IMR-90 (cell line): ENCODE measurements at regions not wholly inside any gene's neighbourhood (a gene's known extent, or its start where the extent isn't known, plus 50 kb on each side); places are given as distances from the start of the nearest gene placed in this dataset.

Experiments
- ATAC-seq: fragments of 200-7000 bp; cut with Tn5 transposase; 2 replicates; pipeline ENCODE4 v1.9.1; 2020; ENCODE audit warnings: low read depth, mild to moderate bottlenecking, moderate library complexity
- BruUV-seq: library from RNA; stranded (reverse); fragments of 400-500 nt; replicated peaks from 2 replicates; lab custom pipeline; 2021; lab: Mats Ljungman, UMichigan
- CTCF ChIA-PET: fragments of 300-600 bp; formaldehyde crosslinking; extraction: SDS; loops from one replicate; lab custom pipeline; 2021; ENCODE audit warnings: antibody characterized with exemption; lab: Yijun Ruan, JAX
- POLR2A ChIA-PET: fragments of 300-600 bp; sonication (Branson Sonifier 250); formaldehyde crosslinking; loops from one replicate; lab custom pipeline; 2022; ENCODE audit warnings: antibody characterized with exemption; ENCODE audit not compliant: unreplicated experiment; lab: Charles Lee
- DNase-seq: peaks from one replicate; pipeline ENCODE4 v3.0.0; 2013
- H2AFZ ChIP-seq: replicated peaks from 2 replicates; pipeline ENCODE3; 2013; ENCODE audit warnings: low read length, mild to moderate bottlenecking; ENCODE audit not compliant: poor library complexity
- H2AK5ac ChIP-seq: 2 replicates; pipeline ENCODE4 v1.6.1; 2013; ENCODE audit warnings: low read depth, low read length, inconsistent platforms
- H2AK9ac ChIP-seq: replicated peaks from 2 replicates; pipeline ENCODE3; 2013; ENCODE audit warnings: mild to moderate bottlenecking, low read depth, low read length, moderate library complexity; ENCODE audit not compliant: poor library complexity
- H2BK120ac ChIP-seq: 2 replicates; pipeline ENCODE4 v1.6.1; 2013; ENCODE audit warnings: low read depth, low read length, inconsistent platforms
- H2BK15ac ChIP-seq: 3 replicates; pipeline ENCODE4 v1.6.1; 2013; ENCODE audit warnings: low read depth, low read length, inconsistent platforms
- H2BK20ac ChIP-seq: 2 replicates; pipeline ENCODE4 v1.6.1; 2013; ENCODE audit warnings: low read depth, mild to moderate bottlenecking, inconsistent platforms, low read length, moderate library complexity
- H2BK5ac ChIP-seq: 2 replicates; pipeline ENCODE4 v1.6.1; 2013; ENCODE audit warnings: mild to moderate bottlenecking, low read depth, low read length, inconsistent platforms; ENCODE audit not compliant: poor library complexity, severe bottlenecking
- H3K14ac ChIP-seq: replicated peaks from 2 replicates; pipeline ENCODE4 v1.6.1; 2013; ENCODE audit warnings: low read depth, low read length, inconsistent platforms
- H3K18ac ChIP-seq: 2 replicates; pipeline ENCODE4 v1.6.1; 2013; ENCODE audit warnings: low read depth, low read length, control low read depth
- H3K23ac ChIP-seq: 2 replicates; pipeline ENCODE4 v1.6.1; 2013; ENCODE audit warnings: low read depth, low read length, inconsistent platforms
- H3K27ac ChIP-seq: 2 replicates; pipeline ENCODE4 v1.5.1; 2013; ENCODE audit warnings: mild to moderate bottlenecking, control low read depth, low read length; ENCODE audit not compliant: insufficient read depth
- H3K27me3 ChIP-seq: 2 replicates; pipeline ENCODE4 v1.6.1; 2013; ENCODE audit warnings: low read length; ENCODE audit not compliant: control insufficient read depth, insufficient read depth
- H3K36me3 ChIP-seq: 2 replicates; pipeline ENCODE4 v1.6.1; 2013; ENCODE audit warnings: low read length, mixed read lengths; ENCODE audit not compliant: control insufficient read depth, insufficient read depth
- H3K4ac ChIP-seq: 2 replicates; pipeline ENCODE4 v1.6.1; 2013; ENCODE audit warnings: low read depth, low read length, inconsistent platforms
- H3K4me1 ChIP-seq: 2 replicates; pipeline ENCODE4 v1.6.1; 2013; ENCODE audit warnings: low read length, mixed read lengths; ENCODE audit not compliant: control insufficient read depth, insufficient read depth
- H3K4me2 ChIP-seq: 2 replicates; pipeline ENCODE4 v1.6.1; 2013; ENCODE audit warnings: low read depth, mild to moderate bottlenecking, control low read depth, low read length, moderate library complexity
- H3K4me3 ChIP-seq: 2 replicates; pipeline ENCODE4 v1.5.1; 2013; ENCODE audit warnings: low read depth, mild to moderate bottlenecking, control low read depth, low read length, moderate library complexity; ENCODE audit not compliant: insufficient read depth
- H3K56ac ChIP-seq: 2 replicates; pipeline ENCODE4 v1.6.1; 2013; ENCODE audit warnings: low read length, inconsistent platforms; ENCODE audit not compliant: insufficient read depth; ENCODE audit errors: extremely low read depth
- H3K79me1 ChIP-seq, 2 experiments: 2 replicates each; pipeline ENCODE4 v1.6.1; 2013; ENCODE audit warnings: low read length in 2 of 2, inconsistent platforms in 1 of 2, low read depth in 1 of 2
- H3K9ac ChIP-seq: 2 replicates; pipeline ENCODE4 v1.6.1; 2013; ENCODE audit warnings: low read depth, low read length, control low read depth
- H3K9me1 ChIP-seq: 2 replicates; pipeline ENCODE4 v1.6.1; 2013; ENCODE audit warnings: low read length, inconsistent platforms; ENCODE audit not compliant: insufficient read depth
- H3K9me3 ChIP-seq: 2 replicates; pipeline ENCODE4 v1.6.1; 2013; ENCODE audit warnings: low read length; ENCODE audit not compliant: control insufficient read depth, insufficient read depth
- H4K20me1 ChIP-seq: 2 replicates; pipeline ENCODE4 v1.6.1; 2013; ENCODE audit warnings: low read length, inconsistent platforms; ENCODE audit not compliant: insufficient read depth
- H4K5ac ChIP-seq: 2 replicates; pipeline ENCODE4 v1.6.1; 2013; ENCODE audit warnings: mild to moderate bottlenecking, low read depth, low read length, control low read depth
- H4K8ac ChIP-seq, 2 experiments: 2 replicates each; pipeline ENCODE4 v1.6.1; 2013; ENCODE audit warnings: low read depth in 2 of 2, low read length in 2 of 2, control low read depth in 1 of 2, inconsistent platforms in 1 of 2
- H4K91ac ChIP-seq: 2 replicates; pipeline ENCODE4 v1.6.1; 2013; ENCODE audit warnings: low read depth, low read length, inconsistent platforms; ENCODE audit not compliant: insufficient read depth
- CHD1 ChIP-seq: IDR thresholded peaks from 2 replicates; pipeline ENCODE4 v1.6.1; 2012; ENCODE audit warnings: low read depth, low read length, improper control_type of control experiment
- ELK1 ChIP-seq: fragments of 150-350 bp; IDR thresholded peaks from 2 replicates; pipeline ENCODE4 v1.6.1; 2016; ENCODE audit warnings: low read depth, mild to moderate bottlenecking, low read length, moderate library complexity, borderline replicate concordance
- FOS ChIP-seq: fragments of 150-350 bp; IDR thresholded peaks from 2 replicates; pipeline ENCODE4 v1.6.1; 2016; ENCODE audit warnings: low read depth, low read length
- MXI1 ChIP-seq: IDR thresholded peaks from 2 replicates; pipeline ENCODE4 v1.6.1; 2012; ENCODE audit warnings: low read depth, mild to moderate bottlenecking, low read length, moderate library complexity, borderline replicate concordance
- POLR2A ChIP-seq: IDR thresholded peaks from 2 replicates; pipeline ENCODE4 v1.6.1; 2012; ENCODE audit warnings: mild to moderate bottlenecking, low read depth, low read length
- RAD21 ChIP-seq: IDR thresholded peaks from 2 replicates; pipeline ENCODE4 v1.6.1; 2012; ENCODE audit warnings: low read length, improper control_type of control experiment
- WGBS, 2 experiments: methylation state at CpG; one replicate each; pipeline versions ENCODE4 v1.1.5 to v1.1.7; 2013; ENCODE audit warnings: missing lambda C conversion rate in 2 of 2; ENCODE audit not compliant: insufficient read length in 1 of 2; ENCODE audit errors: extremely low coverage in 2 of 2; 5-methylcytosine and 5-hydroxymethylcytosine counted together
- dilution Hi-C: fragments of 300-500 bp; cut with HindIII; formaldehyde crosslinking; loops from one replicate; pipeline ENCODE4 v1.14.3; 2018; ENCODE audit warnings: low sequenced_read_pairs; ENCODE audit not compliant: unreplicated experiment
- in situ Hi-C: fragments of 300-500 bp; cut with MboI; formaldehyde crosslinking; loops from 3 replicates; pipeline ENCODE4 v1.14.3; 2019; ENCODE audit warnings: low sequenced_read_pairs, inconsistent platforms, mixed read lengths
- intact Hi-C: fragments of 100-400 bp; cut with micrococcal nuclease; formaldehyde crosslinking; loops from 2 replicates; pipeline ENCODE4 v1.10.0; 2022

GRCh38 chr2:172280571-172281361 is 146.6 kb upstream of the ITGA6 start (continued):
- no peak for TF ChIP-seq CHD1

- H3K36me3 ChIP-seq: no peaks in the 10 kb centered on the region
- peak overlapping the region; percentile 95 for H2BK20ac ChIP-seq
- peak overlapping the region; percentile 53 for H3K4me2 ChIP-seq
- peak; percentile 72 for ATAC-seq
- BruUV-seq: no TSS peak
- H4K20me1 ChIP-seq: no peaks in the 10 kb centered on the region
- H3K27me3 ChIP-seq: no peaks in the 10 kb centered on the region
- dilution Hi-C loops: no loop called here
- H2BK120ac ChIP-seq: peak overlapping the region; percentile 95
- peaks cover 13% of the 10 kb centered on the region for H3K4me1 ChIP-seq
- 0% methylated on average over 1 of the region's 3 CpGs; no CpG with 5 or more reads in 1 of the 2 experiments for WGBS, 2 experiments
- H3K23ac ChIP-seq: peak overlapping the region; percentile 93; the same call in 1 of the 2 replicates
- peak overlapping the region; percentile 85 for H2BK15ac ChIP-seq
- no peak overlapping the region for H2AK9ac ChIP-seq
- intact Hi-C loops: loop anchor here (10.0 kb wide), 1 partner anchor 107 kb away; no protein-coding TSS in a partner anchor
- H3K9ac ChIP-seq: no peak overlapping the region
- H2AK5ac ChIP-seq: peak overlapping the region; percentile 88
- peaks cover 2% of the 10 kb centered on the region; the same call in 1 of the 2 replicates for H3K9me3 ChIP-seq
- H3K4ac ChIP-seq: peak overlapping the region; percentile 83
- H3K27ac ChIP-seq: peak overlapping the region; percentile 67
- no peak overlapping the region for H3K4me3 ChIP-seq
- in situ Hi-C loops: no loop called here
- H3K79me1 ChIP-seq: no peaks in the 10 kb centered on the region
- peak overlapping the region; percentile 36; the same call in 1 of the 2 replicates for H3K56ac ChIP-seq
- peak overlapping the region; percentile 69 for H4K91ac ChIP-seq
- H3K14ac ChIP-seq: peak overlapping the region; percentile 87
- peak overlapping the region; percentile 71 for H4K8ac ChIP-seq
- peak; percentile 92 for DNase-seq
- POLR2A ChIA-PET: no interaction called here
- H2BK5ac ChIP-seq: peak overlapping the region; percentile 86
- no peak overlapping the region for H2AFZ ChIP-seq
- TF ChIP-seq ELK1: no peak
- TF ChIP-seq RAD21: peak; percentile 11; the same call in 1 of the 2 replicates
- no peak for TF ChIP-seq POLR2A
- TF ChIP-seq FOS: peak; percentile 91
- no peak for TF ChIP-seq MXI1
- H3K18ac ChIP-seq: peak overlapping the region; percentile 87
- H4K5ac ChIP-seq: peak overlapping the region; percentile 68
- H3K9me1 ChIP-seq: peaks cover 9% of the 10 kb centered on the region
- CTCF ChIA-PET: interaction anchor here (0.9 to 1.7 kb wide), 3 partner anchors 146 to 185 kb away, joined by 3 to 5 read pairs (median 4); partner anchors contain the start of gene ITGA6
Measured at GRCh38 chr2:172281648-172282570, 145.5 kb upstream of the ITGA6 start.
